DOHH2 (cell line): ENCODE measurements at regions not wholly inside any gene's neighbourhood (a gene's known extent, or its start where the extent isn't known, plus 50 kb on each side); places are given as distances from the start of the nearest gene placed in this dataset.

ENCODE experiments used
- EZH2phosphoT487 ChIP-seq: fragments of 200-600 bp; sonication (generic); IDR thresholded peaks from 2 replicates; pipeline ENCODE4 v1.6.1; 2017; ENCODE audit warnings: borderline replicate concordance, mild to moderate bottlenecking, antibody characterized with exemption, low read length, moderate library complexity, mixed read lengths
- TF ChIP-seq, protein P1 (sequence below): fragments of 200-600 bp; sonication (generic); IDR thresholded peaks from one replicate; pipeline ENCODE4 v1.5.1; 2014; ENCODE audit warnings: antibody characterized with exemption, mild to moderate bottlenecking, low read depth, low read length; ENCODE audit not compliant: poor library complexity, severe bottlenecking

DNA sequence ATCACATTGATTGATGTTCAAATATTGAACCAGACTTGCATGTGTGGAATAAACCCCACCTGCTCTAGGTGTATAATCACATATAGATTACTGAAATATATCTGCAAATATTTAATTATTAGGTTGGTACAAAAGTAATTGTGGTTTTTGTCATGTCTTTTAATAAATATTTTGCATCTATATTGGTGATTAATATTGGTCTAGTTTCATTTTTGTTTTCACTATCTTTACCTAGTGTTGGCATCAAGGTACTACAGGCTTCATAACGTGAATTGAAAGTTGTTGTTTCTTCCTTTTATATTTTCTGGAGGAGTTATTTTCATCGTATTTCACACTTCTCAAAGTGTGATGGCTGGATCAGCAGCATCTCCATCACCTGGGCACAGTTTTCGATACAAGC lies 740.0 kb upstream of the TMEM132C start:
- TF ChIP-seq, protein P1, sequence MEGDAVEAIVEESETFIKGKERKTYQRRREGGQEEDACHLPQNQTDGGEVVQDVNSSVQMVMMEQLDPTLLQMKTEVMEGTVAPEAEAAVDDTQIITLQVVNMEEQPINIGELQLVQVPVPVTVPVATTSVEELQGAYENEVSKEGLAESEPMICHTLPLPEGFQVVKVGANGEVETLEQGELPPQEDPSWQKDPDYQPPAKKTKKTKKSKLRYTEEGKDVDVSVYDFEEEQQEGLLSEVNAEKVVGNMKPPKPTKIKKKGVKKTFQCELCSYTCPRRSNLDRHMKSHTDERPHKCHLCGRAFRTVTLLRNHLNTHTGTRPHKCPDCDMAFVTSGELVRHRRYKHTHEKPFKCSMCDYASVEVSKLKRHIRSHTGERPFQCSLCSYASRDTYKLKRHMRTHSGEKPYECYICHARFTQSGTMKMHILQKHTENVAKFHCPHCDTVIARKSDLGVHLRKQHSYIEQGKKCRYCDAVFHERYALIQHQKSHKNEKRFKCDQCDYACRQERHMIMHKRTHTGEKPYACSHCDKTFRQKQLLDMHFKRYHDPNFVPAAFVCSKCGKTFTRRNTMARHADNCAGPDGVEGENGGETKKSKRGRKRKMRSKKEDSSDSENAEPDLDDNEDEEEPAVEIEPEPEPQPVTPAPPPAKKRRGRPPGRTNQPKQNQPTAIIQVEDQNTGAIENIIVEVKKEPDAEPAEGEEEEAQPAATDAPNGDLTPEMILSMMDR: no peak
- TF ChIP-seq EZH2phosphoT487: no peak
